ENCODE measurements at regions not wholly inside any gene's neighbourhood (a gene's known extent, or its start where the extent isn't known, plus 50 kb on each side); places are given as distances from the start of the nearest gene placed in this dataset.

DNA sequence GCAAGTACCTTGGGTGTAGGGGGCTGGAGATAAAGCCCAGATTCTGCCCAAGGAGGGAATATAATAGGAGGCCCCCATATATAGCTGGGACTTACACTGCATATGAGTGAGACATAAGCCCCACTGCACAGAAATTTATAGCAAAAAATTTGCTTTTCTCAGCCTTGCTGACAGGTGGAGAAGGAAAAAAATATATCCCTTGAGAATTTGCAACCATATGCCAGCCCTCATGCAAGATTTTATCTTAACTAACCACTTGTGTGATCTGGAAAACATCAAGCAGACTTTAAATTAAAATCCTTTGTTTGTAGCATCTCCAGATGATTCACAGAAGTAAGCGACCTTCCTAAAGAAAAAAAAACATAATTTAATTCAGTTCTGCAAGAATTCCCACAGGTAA is 288.2 kb downstream of the BCL2 start:
- no peak for TF ChIP-seq POLR2A (IDR thresholded peaks at IDR 0.05)
- TF ChIP-seq, protein P1, sequence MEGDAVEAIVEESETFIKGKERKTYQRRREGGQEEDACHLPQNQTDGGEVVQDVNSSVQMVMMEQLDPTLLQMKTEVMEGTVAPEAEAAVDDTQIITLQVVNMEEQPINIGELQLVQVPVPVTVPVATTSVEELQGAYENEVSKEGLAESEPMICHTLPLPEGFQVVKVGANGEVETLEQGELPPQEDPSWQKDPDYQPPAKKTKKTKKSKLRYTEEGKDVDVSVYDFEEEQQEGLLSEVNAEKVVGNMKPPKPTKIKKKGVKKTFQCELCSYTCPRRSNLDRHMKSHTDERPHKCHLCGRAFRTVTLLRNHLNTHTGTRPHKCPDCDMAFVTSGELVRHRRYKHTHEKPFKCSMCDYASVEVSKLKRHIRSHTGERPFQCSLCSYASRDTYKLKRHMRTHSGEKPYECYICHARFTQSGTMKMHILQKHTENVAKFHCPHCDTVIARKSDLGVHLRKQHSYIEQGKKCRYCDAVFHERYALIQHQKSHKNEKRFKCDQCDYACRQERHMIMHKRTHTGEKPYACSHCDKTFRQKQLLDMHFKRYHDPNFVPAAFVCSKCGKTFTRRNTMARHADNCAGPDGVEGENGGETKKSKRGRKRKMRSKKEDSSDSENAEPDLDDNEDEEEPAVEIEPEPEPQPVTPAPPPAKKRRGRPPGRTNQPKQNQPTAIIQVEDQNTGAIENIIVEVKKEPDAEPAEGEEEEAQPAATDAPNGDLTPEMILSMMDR (IDR thresholded peaks at IDR 0.05) = no peak
